ENCODE measurements at regions not wholly inside any gene's neighbourhood (a gene's known extent, or its start where the extent isn't known, plus 50 kb on each side); places are given as distances from the start of the nearest gene placed in this dataset.

- Histone ChIP-seq H3K4me2 (ENCODE audit: extremely low read depth, insufficient read depth, low read length) (no peak overlapping the region), H3K27me3 (ENCODE audit: control insufficient read depth, insufficient read depth, low read length) (no peaks in the 10 kb centered on the region), H4K20me1 (ENCODE audit: control insufficient read depth, extremely low read depth, insufficient read depth, low read length) (no peaks in the 10 kb centered on the region), H3K36me3 (ENCODE audit: control insufficient read depth, insufficient read depth, low read length) (no peaks in the 10 kb centered on the region), H3K4me3 (replicated peaks in 1 of 4; ENCODE audit: control extremely low read depth in 1 of 4, insufficient read depth in 1 of 4, low read depth in 3 of 4, low read length in 4 of 4) (no peak overlapping the region), H2AFZ (ENCODE audit: low read length) (no peak overlapping the region), H3K4me1 (ENCODE audit: control insufficient read depth, extremely low read depth, insufficient read depth, low read length) (peaks cover 9% of the 10 kb centered on the region), H3K79me2 (ENCODE audit: control insufficient read depth, insufficient read depth, low read length) (no peaks in the 10 kb centered on the region), H3K27ac (ENCODE audit: insufficient read depth, low read length) (no peak overlapping the region), H3K9ac (ENCODE audit: insufficient read depth, low read length) (no peak overlapping the region), H3K9me3 (ENCODE audit: control insufficient read depth, insufficient read depth, low read depth, low read length) (no peaks in the 10 kb centered on the region)
- TF ChIP-seq EZH2 (IDR thresholded peaks at IDR 0.05; ENCODE audit: low read length, missing control alignments) = no peak
- TF ChIP-seq, protein P1, sequence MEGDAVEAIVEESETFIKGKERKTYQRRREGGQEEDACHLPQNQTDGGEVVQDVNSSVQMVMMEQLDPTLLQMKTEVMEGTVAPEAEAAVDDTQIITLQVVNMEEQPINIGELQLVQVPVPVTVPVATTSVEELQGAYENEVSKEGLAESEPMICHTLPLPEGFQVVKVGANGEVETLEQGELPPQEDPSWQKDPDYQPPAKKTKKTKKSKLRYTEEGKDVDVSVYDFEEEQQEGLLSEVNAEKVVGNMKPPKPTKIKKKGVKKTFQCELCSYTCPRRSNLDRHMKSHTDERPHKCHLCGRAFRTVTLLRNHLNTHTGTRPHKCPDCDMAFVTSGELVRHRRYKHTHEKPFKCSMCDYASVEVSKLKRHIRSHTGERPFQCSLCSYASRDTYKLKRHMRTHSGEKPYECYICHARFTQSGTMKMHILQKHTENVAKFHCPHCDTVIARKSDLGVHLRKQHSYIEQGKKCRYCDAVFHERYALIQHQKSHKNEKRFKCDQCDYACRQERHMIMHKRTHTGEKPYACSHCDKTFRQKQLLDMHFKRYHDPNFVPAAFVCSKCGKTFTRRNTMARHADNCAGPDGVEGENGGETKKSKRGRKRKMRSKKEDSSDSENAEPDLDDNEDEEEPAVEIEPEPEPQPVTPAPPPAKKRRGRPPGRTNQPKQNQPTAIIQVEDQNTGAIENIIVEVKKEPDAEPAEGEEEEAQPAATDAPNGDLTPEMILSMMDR (conservative IDR thresholded peaks at IDR 0.05 in 1 of 2, IDR thresholded peaks at IDR 0.05 in 1 of 2; ENCODE audit: low read depth in 1 of 2, low read length in 2 of 2) = no peak
- no peak for DNase-seq (ENCODE audit: low read depth in 2 of 2)
Observed at GRCh38 chr2:225891771-225892170, 492.3 kb downstream of the NYAP2 start.

- Histone ChIP-seq H3K4me1 (ENCODE audit: control insufficient read depth, extremely low read depth, insufficient read depth, low read length) (peaks cover 9% of the 10 kb centered on the region), H4K20me1 (ENCODE audit: control insufficient read depth, extremely low read depth, insufficient read depth, low read length) (no peaks in the 10 kb centered on the region), H3K79me2 (ENCODE audit: control insufficient read depth, insufficient read depth, low read length) (no peaks in the 10 kb centered on the region), H3K4me2 (ENCODE audit: extremely low read depth, insufficient read depth, low read length) (no peak overlapping the region), H3K9me3 (ENCODE audit: control insufficient read depth, insufficient read depth, low read depth, low read length) (no peaks in the 10 kb centered on the region), H3K27me3 (ENCODE audit: control insufficient read depth, insufficient read depth, low read length) (no peaks in the 10 kb centered on the region), H2AFZ (ENCODE audit: low read length) (no peak overlapping the region), H3K36me3 (ENCODE audit: control insufficient read depth, insufficient read depth, low read length) (no peaks in the 10 kb centered on the region), H3K27ac (ENCODE audit: insufficient read depth, low read length) (no peak overlapping the region), H3K4me3 (replicated peaks in 1 of 4; ENCODE audit: control extremely low read depth in 1 of 4, insufficient read depth in 1 of 4, low read depth in 3 of 4, low read length in 4 of 4) (no peak overlapping the region), H3K9ac (ENCODE audit: insufficient read depth, low read length) (no peak overlapping the region)
- DNase-seq (ENCODE audit: low read depth in 2 of 2) = no peak
- no peak for TF ChIP-seq EZH2 (IDR thresholded peaks at IDR 0.05; ENCODE audit: low read length, missing control alignments)
- TF ChIP-seq, protein P1 (conservative IDR thresholded peaks at IDR 0.05 in 1 of 2, IDR thresholded peaks at IDR 0.05 in 1 of 2; ENCODE audit: low read depth in 1 of 2, low read length in 2 of 2) = no peak
Observed at GRCh38 chr2:225891013-225891412, 491.5 kb downstream of the NYAP2 start.

DNA sequence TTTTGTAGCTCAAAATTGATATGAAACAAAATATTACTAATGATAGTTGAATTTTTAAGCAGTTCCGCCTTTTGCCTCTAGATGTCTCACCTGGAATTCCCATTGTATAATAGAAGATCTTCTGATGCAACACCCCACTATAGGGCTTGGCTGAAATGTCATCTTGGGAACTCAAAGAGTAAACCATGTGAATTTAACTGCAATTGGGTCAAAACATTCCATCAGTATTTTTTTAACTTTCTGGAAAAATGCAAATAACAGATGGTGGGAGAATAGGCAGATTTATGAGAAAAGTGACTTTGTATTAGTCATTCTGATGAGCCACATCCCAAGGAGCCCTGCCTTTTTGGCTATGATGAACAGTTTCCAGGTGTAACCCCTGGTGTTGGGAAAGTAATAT is 489.9 kb downstream of the NYAP2 start:
- H3K79me2 ChIP-seq (ENCODE audit: control insufficient read depth, insufficient read depth, low read length) = no peaks in the 10 kb centered on the region
- peaks cover 5% of the 10 kb centered on the region for H3K4me1 ChIP-seq (ENCODE audit: control insufficient read depth, extremely low read depth, insufficient read depth, low read length)
- H3K4me2 ChIP-seq (ENCODE audit: extremely low read depth, insufficient read depth, low read length) = no peak overlapping the region
- H4K20me1 ChIP-seq (ENCODE audit: control insufficient read depth, extremely low read depth, insufficient read depth, low read length) = no peaks in the 10 kb centered on the region
- H3K9me3 ChIP-seq (ENCODE audit: control insufficient read depth, insufficient read depth, low read depth, low read length) = no peaks in the 10 kb centered on the region
- H3K36me3 ChIP-seq (ENCODE audit: control insufficient read depth, insufficient read depth, low read length) = no peaks in the 10 kb centered on the region
- DNase-seq (ENCODE audit: low read depth in 2 of 2) = peak; percentile 82 to 92
- H3K9ac ChIP-seq (ENCODE audit: insufficient read depth, low read length) = no peak overlapping the region
- no peak for TF ChIP-seq EZH2 (IDR thresholded peaks at IDR 0.05; ENCODE audit: low read length, missing control alignments)
- TF ChIP-seq, protein P1 (conservative IDR thresholded peaks at IDR 0.05 in 1 of 2, IDR thresholded peaks at IDR 0.05 in 1 of 2; ENCODE audit: low read depth in 1 of 2, low read length in 2 of 2) = peak; percentile 76 to 79
- H3K4me3 ChIP-seq (replicated peaks in 1 of 4; ENCODE audit: control extremely low read depth in 1 of 4, insufficient read depth in 1 of 4, low read depth in 3 of 4, low read length in 4 of 4) = no peak overlapping the region
- H3K27me3 ChIP-seq (ENCODE audit: control insufficient read depth, insufficient read depth, low read length) = no peaks in the 10 kb centered on the region
- H2AFZ ChIP-seq (ENCODE audit: low read length) = no peak overlapping the region
- H3K27ac ChIP-seq (ENCODE audit: insufficient read depth, low read length) = no peak overlapping the region
